SU-DHL-6 (cell line): ENCODE measurements at regions not wholly inside any gene's neighbourhood (a gene's known extent, or its start where the extent isn't known, plus 50 kb on each side); places are given as distances from the start of the nearest gene placed in this dataset.

Experiments used
- EZH2phosphoT487 ChIP-seq: fragments of 200-600 bp; sonication (generic), shearing (Covaris generic); conservative IDR thresholded peaks from 2 replicates; pipeline ENCODE4 v1.6.1; 2018; ENCODE audit warnings: mild to moderate bottlenecking, antibody characterized with exemption, low read length, moderate library complexity, mixed read lengths
- TF ChIP-seq, protein P1 (sequence below): fragments of 200-600 bp; sonication (generic); IDR thresholded peaks from one replicate; pipeline ENCODE4 v1.5.1; 2017; ENCODE audit warnings: antibody characterized with exemption, mild to moderate bottlenecking, low read length, moderate library complexity; ENCODE audit not compliant: insufficient read depth, poor library complexity, severe bottlenecking

DNA sequence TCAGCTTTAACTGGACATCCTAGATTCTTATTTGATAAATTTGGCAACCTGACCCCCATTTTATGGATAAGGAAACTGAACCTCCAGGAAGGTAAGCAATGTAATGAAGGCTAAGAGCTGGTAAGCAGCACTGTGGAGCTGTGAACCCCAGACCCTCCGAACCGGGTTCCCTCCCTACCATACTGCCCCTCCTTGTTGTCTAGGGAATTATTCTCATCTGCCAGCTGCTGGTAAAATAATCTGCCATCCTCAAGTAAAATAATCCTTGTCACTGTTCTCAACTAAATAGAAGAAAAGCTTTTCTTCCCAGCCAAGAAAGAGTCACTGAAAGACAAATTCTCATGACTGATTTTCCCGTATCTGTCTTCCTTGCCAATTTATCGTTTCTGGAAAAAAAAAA is 55.8 kb upstream of the PRDX6 start:
- TF ChIP-seq, protein P1, sequence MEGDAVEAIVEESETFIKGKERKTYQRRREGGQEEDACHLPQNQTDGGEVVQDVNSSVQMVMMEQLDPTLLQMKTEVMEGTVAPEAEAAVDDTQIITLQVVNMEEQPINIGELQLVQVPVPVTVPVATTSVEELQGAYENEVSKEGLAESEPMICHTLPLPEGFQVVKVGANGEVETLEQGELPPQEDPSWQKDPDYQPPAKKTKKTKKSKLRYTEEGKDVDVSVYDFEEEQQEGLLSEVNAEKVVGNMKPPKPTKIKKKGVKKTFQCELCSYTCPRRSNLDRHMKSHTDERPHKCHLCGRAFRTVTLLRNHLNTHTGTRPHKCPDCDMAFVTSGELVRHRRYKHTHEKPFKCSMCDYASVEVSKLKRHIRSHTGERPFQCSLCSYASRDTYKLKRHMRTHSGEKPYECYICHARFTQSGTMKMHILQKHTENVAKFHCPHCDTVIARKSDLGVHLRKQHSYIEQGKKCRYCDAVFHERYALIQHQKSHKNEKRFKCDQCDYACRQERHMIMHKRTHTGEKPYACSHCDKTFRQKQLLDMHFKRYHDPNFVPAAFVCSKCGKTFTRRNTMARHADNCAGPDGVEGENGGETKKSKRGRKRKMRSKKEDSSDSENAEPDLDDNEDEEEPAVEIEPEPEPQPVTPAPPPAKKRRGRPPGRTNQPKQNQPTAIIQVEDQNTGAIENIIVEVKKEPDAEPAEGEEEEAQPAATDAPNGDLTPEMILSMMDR, result no peak
- TF ChIP-seq EZH2phosphoT487, result no peak
